GM21367 (cell line): ENCODE measurements at regions not wholly inside any gene's neighbourhood (a gene's known extent, or its start where the extent isn't known, plus 50 kb on each side); places are given as distances from the start of the nearest gene placed in this dataset.
A peak's percentile ranks its signal among the peaks of the same experiment; 100 is the strongest.

Experiments
- ATAC-seq: cut with Tn5 transposase; IDR thresholded peaks from one replicate; pipeline ENCODE4 v1.9.1; 2021; ENCODE audit not compliant: unreplicated experiment

DNA sequence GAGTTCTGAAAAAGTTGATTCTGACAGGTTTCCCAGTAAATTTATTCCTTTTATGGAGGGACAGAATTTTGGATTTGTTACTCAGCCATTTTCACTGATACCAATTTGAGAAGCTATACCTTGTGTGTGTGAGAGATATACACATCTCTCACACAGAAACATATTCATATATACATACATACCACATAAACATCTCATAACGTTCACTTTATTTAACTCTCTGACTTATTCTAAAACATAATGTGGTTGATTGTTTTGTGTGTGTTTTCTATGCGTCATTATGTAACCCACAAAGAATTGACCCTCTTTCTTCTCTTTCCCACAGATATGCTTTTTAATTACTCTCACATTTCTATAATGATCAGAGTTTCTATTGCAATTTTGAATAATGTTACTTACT lies 570.8 kb upstream of the TLE4 start:
- ATAC-seq: no peak

- ATAC-seq: no peak
Observed at GRCh38 chr9:79003514-79003913, 568.3 kb upstream of the TLE4 start.

DNA sequence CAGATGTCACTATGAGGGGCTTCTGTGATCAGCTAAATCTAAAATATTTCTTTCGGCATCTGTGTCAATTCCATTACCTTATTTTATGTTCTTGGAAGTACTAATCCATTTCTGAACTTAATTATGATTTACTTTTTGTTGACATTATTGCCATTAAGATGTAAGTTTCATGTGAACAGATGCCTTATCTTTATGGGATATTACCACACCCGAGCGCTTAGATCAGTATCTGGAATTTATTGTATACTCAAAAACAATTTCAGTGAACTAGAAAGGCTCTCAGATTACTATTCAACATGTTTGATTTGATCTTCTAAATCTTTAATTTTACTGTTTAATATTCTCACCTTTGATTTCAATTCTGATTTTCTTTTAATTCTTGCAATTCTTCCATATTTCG lies 567.7 kb upstream of the TLE4 start:
- no peak for ATAC-seq

DNA sequence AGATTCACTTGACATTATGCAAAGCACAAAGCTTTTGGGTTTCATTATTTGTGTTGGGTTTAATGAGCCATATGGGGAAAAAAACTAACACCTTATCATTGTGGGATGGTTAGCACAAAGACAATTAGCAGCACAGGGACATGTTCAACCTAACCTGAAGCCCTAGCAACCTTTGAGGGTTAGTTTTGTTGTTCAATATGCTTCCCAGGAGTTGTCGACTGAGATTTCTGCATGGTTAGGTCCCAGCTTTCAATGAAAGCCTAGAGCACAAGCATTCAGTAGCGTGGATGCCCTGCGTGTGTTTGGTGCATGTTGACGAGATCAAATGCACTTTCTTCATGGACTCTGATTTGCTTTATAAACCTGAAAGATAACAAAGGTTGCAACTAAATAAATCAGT lies 565.2 kb upstream of the TLE4 start:
- no peak for ATAC-seq

GRCh38 chr9:79007701-79008483 lies 563.9 kb upstream of the TLE4 start:
- peak; percentile 91 for ATAC-seq

DNA sequence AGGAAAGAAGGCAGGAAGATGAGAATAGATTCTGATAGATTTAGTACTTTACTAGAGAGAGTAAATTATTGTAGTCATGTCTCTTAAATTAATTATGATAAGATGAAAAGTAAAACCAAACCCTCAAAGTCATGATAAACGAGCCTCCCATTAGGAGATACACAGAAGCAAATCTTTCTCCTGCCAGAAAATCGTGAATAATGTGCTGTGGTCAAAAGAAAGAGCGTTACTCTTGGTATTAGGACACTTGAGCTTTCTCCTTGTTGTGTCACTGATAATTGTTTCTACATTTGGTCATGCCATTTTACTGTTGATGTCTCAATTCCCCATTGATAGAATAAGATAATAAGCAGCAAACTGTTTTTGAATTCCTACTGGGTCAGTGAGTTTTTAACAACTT lies 562.8 kb upstream of the TLE4 start:
- no peak for ATAC-seq

DNA sequence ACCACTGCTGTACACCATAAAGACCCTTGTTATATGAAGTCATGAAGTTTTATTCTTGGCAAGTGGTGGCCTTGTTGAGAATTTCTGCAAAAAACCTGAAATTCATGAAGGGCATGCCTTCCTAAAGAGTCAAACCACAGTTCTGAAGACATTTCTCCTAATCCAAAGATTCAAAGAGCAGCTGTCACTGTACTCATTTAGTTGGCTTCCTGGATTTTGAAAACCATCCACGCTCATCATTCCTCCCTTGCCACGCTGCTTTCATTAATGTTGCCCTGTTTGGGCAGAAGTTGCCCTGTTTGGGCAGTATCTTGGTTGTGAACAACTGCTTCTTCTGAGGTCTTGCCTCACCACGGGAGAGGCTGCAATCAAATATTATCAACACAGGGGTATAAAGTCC lies 560.3 kb upstream of the TLE4 start:
- ATAC-seq: no peak

DNA sequence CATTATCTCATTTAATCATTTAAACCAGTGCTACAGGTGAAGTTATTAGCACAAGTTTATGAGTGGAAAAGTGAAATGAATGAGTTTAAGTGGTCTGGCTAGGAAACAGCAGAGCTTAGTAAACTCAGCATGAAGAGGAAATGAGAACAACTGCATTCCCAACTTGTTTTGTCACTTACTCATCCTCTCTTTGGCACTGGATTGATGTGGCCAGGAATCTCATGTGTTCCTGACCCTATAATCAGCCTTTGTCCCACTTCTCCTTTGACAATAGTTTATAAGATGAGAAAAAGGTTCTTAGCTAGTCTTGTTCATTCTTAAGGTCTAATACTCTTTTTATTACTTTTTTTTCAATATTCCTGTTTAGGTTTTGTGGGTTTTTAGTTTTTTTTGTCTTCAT lies 559.2 kb upstream of the TLE4 start:
- no peak for ATAC-seq

DNA sequence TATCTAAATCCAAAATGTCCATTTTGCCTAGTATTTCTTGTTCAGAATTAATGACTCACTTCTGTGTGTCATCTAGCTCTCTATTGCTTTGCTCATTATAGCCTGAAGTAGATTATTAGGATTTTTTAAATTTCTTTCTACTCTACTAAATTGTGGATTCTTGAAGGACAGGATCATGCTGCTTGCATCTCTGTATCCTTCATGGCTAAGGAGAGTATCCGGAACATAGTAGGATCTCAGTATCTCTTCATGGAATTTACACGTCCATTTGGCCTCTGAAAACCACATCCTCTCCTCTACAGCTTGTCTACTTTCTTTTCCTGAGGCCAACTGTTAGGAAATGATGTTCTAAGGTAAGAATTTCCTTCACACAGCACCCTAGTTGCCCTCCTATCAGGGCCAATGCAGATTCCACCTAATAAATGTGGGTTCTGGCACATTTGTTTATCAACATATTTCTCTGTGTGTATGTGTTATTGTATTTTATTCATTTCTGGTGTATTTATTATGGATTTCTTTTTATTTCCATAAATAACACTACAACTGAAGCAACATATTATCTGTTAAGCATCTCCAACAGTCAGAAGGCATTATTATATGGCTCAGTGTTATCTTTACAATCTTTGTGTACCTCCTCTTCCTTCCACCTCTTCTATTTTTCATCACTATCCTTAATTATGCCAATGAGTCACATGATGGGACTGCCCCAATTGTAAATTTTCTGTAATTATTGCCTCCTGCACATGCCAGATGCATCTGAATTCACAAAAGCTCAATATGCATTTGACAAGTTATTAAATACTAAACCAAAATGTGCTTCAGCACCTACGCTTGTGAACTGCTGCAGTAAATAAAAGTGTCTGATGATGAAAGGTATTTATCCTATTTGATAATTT lies 557.8 kb upstream of the TLE4 start:
- no peak for ATAC-seq

GRCh38 chr9:79014929-79015699 lies 556.7 kb upstream of the TLE4 start:
- ATAC-seq: no peak

- ATAC-seq: no peak
Observed at GRCh38 chr9:79015951-79016350, 555.8 kb upstream of the TLE4 start.

- no peak for ATAC-seq
Observed at GRCh38 chr9:79020276-79020675, 551.5 kb upstream of the TLE4 start.

DNA sequence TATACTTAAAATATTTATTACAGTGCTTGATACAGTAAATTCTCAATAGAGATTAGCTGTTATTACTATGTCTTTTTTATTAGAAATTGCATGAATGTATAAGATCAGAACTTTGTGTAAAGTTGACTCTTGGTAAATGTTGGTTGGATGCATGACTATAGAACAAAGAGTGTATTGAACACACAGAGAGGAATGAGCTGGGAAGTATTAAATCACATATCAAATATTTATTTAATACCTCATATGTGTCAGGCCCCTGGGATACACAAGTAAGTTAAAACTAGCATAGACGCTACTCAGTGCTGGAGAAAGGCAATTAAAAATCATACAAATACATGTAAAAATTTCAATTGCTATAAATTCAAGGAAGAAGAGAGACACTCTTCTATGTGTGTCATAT lies 550.7 kb upstream of the TLE4 start:
- ATAC-seq: no peak

DNA sequence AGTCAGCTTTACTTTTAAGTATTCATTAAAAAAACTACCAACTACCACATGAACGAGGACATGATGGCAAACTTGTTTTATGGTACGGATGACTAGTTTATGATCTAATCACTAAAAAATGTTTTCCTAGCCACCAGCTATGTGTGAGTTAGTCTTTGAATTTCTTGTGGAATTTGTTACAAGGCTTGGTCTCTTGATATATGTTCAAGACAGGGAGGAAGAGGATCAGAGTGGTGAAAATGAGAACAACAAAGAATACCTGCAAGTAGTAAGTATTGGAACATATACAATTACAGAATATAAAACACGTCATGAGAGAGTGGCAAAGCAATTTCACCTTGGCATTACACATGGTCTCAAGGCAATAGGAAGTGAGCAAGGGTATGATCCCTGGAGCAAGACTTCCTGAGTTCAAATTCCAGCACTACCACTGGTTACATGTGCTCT lies 548.6 kb upstream of the TLE4 start:
- ATAC-seq: no peak

- ATAC-seq: peak; percentile 65
Observed at GRCh38 chr9:79026316-79026715, 545.4 kb upstream of the TLE4 start.

GRCh38 chr9:79028101-79028500 lies 543.7 kb upstream of the TLE4 start:
- no peak for ATAC-seq

GRCh38 chr9:79034583-79034982 lies 537.2 kb upstream of the TLE4 start:
- no peak for ATAC-seq

DNA sequence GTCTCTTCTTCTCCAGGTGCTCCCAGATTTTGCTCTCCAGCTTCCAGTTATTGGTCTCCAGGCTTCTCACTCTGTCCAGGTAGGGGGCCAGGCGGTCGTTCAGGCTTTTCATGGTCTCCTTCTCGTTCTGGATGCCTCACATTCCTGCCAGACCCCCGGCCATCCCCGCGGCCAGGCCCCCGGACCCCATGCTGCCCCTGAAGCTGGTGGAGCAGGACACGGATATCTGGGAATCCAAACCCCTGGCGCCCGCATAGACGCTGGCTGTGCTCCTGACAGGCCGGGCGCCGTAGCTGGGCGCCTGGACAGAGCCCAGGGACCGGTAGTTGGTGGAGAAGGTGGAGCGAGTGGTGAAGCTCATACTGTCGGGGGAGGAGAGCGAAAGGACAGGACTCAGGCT lies 534.4 kb upstream of the TLE4 start:
- no peak for ATAC-seq

- ATAC-seq: no peak
Observed at GRCh38 chr9:79040671-79041070, 531.1 kb upstream of the TLE4 start.

GRCh38 chr9:79041266-79041665 lies 530.5 kb upstream of the TLE4 start:
- no peak for ATAC-seq

DNA sequence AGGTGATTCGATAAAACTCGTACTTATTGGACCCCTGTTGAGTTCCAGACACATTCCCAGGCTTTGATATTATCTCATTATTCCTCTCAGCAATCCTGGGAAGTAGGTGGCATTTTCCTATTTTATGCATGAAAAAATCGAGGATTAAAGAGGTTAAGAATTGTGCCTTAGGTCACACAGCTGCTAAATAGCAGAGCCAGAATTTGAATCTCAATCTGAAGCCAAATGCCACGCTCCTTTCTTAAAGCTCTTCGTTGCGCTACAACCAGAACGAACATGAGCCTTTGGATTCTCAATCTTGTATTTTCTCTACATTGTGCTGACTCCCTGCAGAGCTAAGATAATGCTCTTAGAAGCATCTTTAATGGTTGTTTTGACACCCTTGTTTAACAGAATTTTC lies 527.8 kb upstream of the TLE4 start:
- ATAC-seq: no peak
